ENCODE measurements at regions not wholly inside any gene's neighbourhood (a gene's known extent, or its start where the extent isn't known, plus 50 kb on each side); places are given as distances from the start of the nearest gene placed in this dataset.
"Not testable (repeated sequence)": the region's sequence is repeated elsewhere in the genome, so short reads cannot be mapped to it uniquely, and the experiment has no call there.

DNA sequence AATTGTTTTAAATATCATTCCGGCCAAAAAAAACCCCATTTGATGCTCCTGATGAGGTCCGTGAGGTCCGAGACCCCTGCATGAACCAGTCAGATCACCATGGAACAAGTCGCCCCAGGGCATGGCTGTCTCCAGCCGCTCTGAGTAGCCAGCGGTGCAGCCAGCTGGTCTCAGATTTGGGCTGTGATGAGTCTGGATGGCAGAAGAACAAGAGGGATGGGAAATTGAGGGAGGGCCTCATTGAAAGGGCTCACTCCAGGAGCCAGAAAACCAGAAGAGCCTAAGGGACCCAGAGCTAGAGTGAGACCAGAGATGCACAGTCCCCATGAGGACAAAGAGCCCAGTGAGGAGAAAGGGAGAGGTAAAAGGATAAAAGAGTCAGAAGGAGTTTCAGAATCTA lies 174.0 kb downstream of the TOMM20 start:
- peaks cover 0 to 3% (median 0%) of the 10 kb centered on the region in 4 donors for H3K9me3 ChIP-seq
- H3K27me3 ChIP-seq, result no peaks in the 10 kb centered on the region
- DNase-seq (peak in 1 of 3 donors; percentile 49), ATAC-seq (no peak)
- H3K4me3 ChIP-seq, result no peak overlapping the region
- TF ChIP-seq POLR2A (IDR thresholded peaks at IDR 0.05), result no peak
- intact Hi-C loops (cut with DNase I), result loop anchor here in 1 of 2 donors (5.0 kb wide), 1 partner anchor 77 kb away; no protein-coding TSS in a partner anchor
- H3K36me3 ChIP-seq, result no peaks in the 10 kb centered on the region
- 97% methylated on average over 6 of the region's 6 CpGs for WGBS (ENCODE audit: insufficient coverage, low coverage, low lambda C conversion rate, missing lambda C conversion rate)
- H3K4me1 ChIP-seq, result peaks cover 0 to 58% (median 28%) of the 10 kb centered on the region in 4 donors
- peak overlapping the region; percentile 88 to 99 (median 95) for H3K27ac ChIP-seq

DNA sequence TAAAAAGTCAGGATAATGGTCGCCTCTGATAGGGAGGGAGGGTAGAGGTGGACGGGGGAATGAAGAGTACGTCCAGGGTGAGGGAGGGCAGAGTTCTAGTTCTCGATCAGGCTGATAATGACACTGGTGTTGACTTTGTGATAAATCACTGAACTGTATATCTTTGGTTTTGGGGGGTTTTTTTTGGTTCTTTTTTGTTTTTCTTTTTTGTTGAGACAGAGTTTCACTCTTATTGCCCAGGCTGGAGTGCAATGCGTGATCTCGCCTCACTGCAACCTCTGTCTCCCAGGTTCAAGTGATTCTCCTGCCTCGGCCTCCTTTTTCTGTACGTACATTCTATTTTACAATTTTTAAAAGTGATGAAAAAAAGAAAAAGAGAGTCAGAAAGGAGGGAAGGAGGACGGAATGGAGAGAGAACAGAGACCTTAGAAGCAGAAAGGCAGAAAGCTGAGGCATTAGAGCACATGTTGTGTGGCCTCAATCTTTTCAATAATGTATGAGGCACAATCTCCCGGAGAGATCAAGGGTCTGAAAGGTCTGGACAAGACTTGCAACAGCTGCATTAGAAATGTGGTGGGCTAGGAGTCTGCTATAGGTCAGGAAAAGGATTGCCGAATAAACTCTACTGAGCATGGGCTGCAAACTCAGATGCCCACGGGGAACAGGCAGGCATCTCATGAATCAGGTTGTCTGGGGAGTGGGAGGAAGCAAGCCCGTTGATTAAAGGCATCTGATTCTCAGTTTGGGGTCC lies 174.8 kb downstream of the TOMM20 start:
- no peaks in the 10 kb centered on the region for H3K36me3 ChIP-seq
- peaks cover 0 to 3% (median 0%) of the 10 kb centered on the region in 4 donors for H3K9me3 ChIP-seq
- WGBS (ENCODE audit: insufficient coverage, low coverage, low lambda C conversion rate, missing lambda C conversion rate), result 66% methylated on average over 13 of the region's 13 CpGs
- DNase-seq (peak in 1 of 3 donors; percentile 23), ATAC-seq (peak in 1 of 4 donors; percentile 26)
- H3K4me1 ChIP-seq, result peaks cover 0 to 50% (median 21%) of the 10 kb centered on the region in 4 donors
- intact Hi-C loops (cut with DNase I), result no loop called here
- H3K27ac ChIP-seq, result peak overlapping the region; percentile 3 to 99 (median 88)
- H3K4me3 ChIP-seq, result no peak overlapping the region
- TF ChIP-seq, protein P1, sequence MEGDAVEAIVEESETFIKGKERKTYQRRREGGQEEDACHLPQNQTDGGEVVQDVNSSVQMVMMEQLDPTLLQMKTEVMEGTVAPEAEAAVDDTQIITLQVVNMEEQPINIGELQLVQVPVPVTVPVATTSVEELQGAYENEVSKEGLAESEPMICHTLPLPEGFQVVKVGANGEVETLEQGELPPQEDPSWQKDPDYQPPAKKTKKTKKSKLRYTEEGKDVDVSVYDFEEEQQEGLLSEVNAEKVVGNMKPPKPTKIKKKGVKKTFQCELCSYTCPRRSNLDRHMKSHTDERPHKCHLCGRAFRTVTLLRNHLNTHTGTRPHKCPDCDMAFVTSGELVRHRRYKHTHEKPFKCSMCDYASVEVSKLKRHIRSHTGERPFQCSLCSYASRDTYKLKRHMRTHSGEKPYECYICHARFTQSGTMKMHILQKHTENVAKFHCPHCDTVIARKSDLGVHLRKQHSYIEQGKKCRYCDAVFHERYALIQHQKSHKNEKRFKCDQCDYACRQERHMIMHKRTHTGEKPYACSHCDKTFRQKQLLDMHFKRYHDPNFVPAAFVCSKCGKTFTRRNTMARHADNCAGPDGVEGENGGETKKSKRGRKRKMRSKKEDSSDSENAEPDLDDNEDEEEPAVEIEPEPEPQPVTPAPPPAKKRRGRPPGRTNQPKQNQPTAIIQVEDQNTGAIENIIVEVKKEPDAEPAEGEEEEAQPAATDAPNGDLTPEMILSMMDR (IDR thresholded peaks at IDR 0.05), result no peak
- TF ChIP-seq POLR2A (IDR thresholded peaks at IDR 0.05), result no peak
- H3K27me3 ChIP-seq, result no peaks in the 10 kb centered on the region

DNA sequence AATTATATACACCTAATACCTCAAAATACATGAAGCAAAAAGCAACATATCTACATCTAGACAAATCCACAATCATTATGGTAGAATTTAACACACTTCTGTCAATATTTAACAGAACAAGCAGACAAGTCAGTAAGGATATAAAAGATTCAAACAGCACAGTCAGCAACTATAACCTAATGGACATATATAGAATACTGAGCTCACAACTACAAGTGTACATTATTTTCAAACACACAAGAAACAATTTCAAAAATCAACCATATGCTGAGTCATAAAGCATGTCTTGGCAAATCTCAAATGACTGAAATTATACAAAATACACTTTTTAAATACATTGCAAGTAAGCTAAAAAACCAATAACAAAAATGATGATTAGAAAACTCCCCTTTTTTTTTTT lies 178.0 kb downstream of the TOMM20 start:
- Histone ChIP-seq H3K27ac (no peak overlapping the region), H3K4me1 (peaks cover 0 to 21% (median 7%) of the 10 kb centered on the region in 4 donors), H3K4me3 (no peak overlapping the region), H3K27me3 (no peaks in the 10 kb centered on the region), H3K9me3 (peaks cover 0 to 3% (median 0%) of the 10 kb centered on the region in 4 donors), H3K36me3 (no peaks in the 10 kb centered on the region)
- DNase-seq, result no peak
- intact Hi-C loops (cut with DNase I), result no loop called here
- no peak for ATAC-seq
- TF ChIP-seq, protein P1 (IDR thresholded peaks at IDR 0.05), result no peak
- no peak for TF ChIP-seq POLR2A (IDR thresholded peaks at IDR 0.05)

GRCh38 chr1:234949528-234949927 lies 179.1 kb downstream of the TOMM20 start:
- ATAC-seq, H3K27ac ChIP-seq, H3K9me3 ChIP-seq, H3K4me3 ChIP-seq, H3K36me3 ChIP-seq, H3K27me3 ChIP-seq: not testable (repeated sequence)
- peak in 1 of 3 donors; percentile 17 for DNase-seq
- intact Hi-C loops (cut with DNase I), result loop anchor here in 1 of 2 donors (10.0 kb wide), 1 partner anchor 65 kb away; no protein-coding TSS in a partner anchor
- 67% methylated on average over 5 of the region's 6 CpGs for WGBS (ENCODE audit: insufficient coverage, low coverage, low lambda C conversion rate, missing lambda C conversion rate)
- H3K4me1 ChIP-seq, result peaks cover 0 to 10% (median 2%) of the 10 kb centered on the region in 4 donors

DNA sequence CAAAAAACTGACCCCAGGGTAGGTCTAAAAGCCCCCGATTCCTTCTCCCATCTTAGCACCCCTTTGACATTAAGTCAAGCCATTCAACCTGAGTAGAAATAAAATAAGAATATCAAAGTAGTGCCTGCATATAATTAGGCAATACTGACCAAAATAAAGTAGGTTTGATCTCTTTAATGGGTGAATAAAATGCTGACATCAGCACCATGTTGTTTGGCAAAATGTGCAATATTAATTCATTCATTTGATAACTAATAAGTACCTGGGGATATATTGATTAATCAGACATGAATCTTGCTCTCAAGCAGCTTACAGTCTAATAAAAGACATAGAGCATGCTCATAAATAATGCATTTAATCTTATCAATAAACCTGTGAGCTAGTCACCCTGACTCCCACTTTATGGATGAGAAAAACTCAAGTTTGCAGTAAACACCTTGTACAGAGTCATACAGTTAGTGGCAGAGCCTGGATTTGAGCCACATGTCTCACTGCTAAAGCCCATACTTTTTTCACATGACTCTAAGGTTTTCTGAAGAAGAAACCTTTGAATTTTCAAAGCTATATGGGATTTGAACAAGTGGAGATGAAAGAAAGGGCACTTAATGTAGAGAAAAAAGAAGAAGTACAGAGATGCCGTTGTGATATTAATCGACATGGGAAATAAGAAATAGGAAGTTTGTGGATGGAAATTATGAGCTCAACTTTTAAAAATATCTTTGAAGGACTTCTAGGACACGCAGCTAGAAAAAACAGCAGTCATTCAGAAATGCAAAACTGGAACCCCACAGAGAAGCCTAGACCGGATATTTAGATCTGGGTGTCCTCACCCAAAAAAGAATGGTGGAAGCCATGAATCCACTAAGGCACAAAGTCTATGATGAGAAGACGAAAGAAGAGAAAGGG lies 183.9 kb downstream of the TOMM20 start:
- intact Hi-C loops (cut with DNase I), result loop anchor here in 1 of 2 donors (10.0 kb wide), 1 partner anchor 60 kb away; no protein-coding TSS in a partner anchor
- H3K27me3 ChIP-seq, result no peaks in the 10 kb centered on the region
- no peak overlapping the region for H3K27ac ChIP-seq
- ATAC-seq (peak in 1 of 4 donors; percentile 33), DNase-seq (no peak)
- 64% methylated on average over 6 of the region's 6 CpGs for WGBS (ENCODE audit: insufficient coverage, low coverage, low lambda C conversion rate, missing lambda C conversion rate)
- no peaks in the 10 kb centered on the region for H3K36me3 ChIP-seq
- no peak for TF ChIP-seq POLR2A (IDR thresholded peaks at IDR 0.05)
- TF ChIP-seq, protein P1 (IDR thresholded peaks at IDR 0.05), result no peak
- H3K4me1 ChIP-seq, result no peaks in the 10 kb centered on the region
- no peaks in the 10 kb centered on the region for H3K9me3 ChIP-seq
- H3K4me3 ChIP-seq, result no peak overlapping the region
